ENCODE measurements at regions not wholly inside any gene's neighbourhood (a gene's known extent, or its start where the extent isn't known, plus 50 kb on each side); places are given as distances from the start of the nearest gene placed in this dataset.

- no peak for TF ChIP-seq TAF1 (IDR thresholded peaks at IDR 0.05; ENCODE audit: borderline replicate concordance, insufficient read depth, low read length)
- TF ChIP-seq POLR2AphosphoS5 (IDR thresholded peaks at IDR 0.05; ENCODE audit: low read depth, low read length), result no peak
Measured at GRCh38 chr13:44223770-44224444, 149.7 kb upstream of the SERP2 start.

GRCh38 chr13:44224450-44225149 is 149.0 kb upstream of the SERP2 start:
- TF ChIP-seq, protein P1, sequence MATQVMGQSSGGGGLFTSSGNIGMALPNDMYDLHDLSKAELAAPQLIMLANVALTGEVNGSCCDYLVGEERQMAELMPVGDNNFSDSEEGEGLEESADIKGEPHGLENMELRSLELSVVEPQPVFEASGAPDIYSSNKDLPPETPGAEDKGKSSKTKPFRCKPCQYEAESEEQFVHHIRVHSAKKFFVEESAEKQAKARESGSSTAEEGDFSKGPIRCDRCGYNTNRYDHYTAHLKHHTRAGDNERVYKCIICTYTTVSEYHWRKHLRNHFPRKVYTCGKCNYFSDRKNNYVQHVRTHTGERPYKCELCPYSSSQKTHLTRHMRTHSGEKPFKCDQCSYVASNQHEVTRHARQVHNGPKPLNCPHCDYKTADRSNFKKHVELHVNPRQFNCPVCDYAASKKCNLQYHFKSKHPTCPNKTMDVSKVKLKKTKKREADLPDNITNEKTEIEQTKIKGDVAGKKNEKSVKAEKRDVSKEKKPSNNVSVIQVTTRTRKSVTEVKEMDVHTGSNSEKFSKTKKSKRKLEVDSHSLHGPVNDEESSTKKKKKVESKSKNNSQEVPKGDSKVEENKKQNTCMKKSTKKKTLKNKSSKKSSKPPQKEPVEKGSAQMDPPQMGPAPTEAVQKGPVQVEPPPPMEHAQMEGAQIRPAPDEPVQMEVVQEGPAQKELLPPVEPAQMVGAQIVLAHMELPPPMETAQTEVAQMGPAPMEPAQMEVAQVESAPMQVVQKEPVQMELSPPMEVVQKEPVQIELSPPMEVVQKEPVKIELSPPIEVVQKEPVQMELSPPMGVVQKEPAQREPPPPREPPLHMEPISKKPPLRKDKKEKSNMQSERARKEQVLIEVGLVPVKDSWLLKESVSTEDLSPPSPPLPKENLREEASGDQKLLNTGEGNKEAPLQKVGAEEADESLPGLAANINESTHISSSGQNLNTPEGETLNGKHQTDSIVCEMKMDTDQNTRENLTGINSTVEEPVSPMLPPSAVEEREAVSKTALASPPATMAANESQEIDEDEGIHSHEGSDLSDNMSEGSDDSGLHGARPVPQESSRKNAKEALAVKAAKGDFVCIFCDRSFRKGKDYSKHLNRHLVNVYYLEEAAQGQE (IDR thresholded peaks at IDR 0.05; ENCODE audit: insufficient read depth in 1 of 2, low read depth in 2 of 2, low read length in 2 of 2), result no peak
- TF ChIP-seq FOXP2 (optimal IDR thresholded peaks at IDR 0.05; ENCODE audit: borderline replicate concordance, extremely low read depth, extremely low read length, insufficient read depth), result no peak
- TF ChIP-seq SIN3A (IDR thresholded peaks at IDR 0.05; ENCODE audit: borderline replicate concordance, insufficient read depth, low read length), result no peak
- no peak for TF ChIP-seq POLR2AphosphoS5 (IDR thresholded peaks at IDR 0.05; ENCODE audit: low read depth, low read length)
- no peak for TF ChIP-seq TAF1 (IDR thresholded peaks at IDR 0.05; ENCODE audit: borderline replicate concordance, insufficient read depth, low read length)

GRCh38 chr13:44229371-44230030 is 144.1 kb upstream of the SERP2 start:
- no peak for TF ChIP-seq POLR2AphosphoS5 (IDR thresholded peaks at IDR 0.05; ENCODE audit: low read depth, low read length)
- TF ChIP-seq SIN3A (IDR thresholded peaks at IDR 0.05; ENCODE audit: borderline replicate concordance, insufficient read depth, low read length), result no peak
- no peak for TF ChIP-seq TAF1 (IDR thresholded peaks at IDR 0.05; ENCODE audit: borderline replicate concordance, insufficient read depth, low read length)
- TF ChIP-seq, protein P1 (IDR thresholded peaks at IDR 0.05; ENCODE audit: insufficient read depth in 1 of 2, low read depth in 2 of 2, low read length in 2 of 2), result no peak
- no peak for TF ChIP-seq FOXP2 (optimal IDR thresholded peaks at IDR 0.05; ENCODE audit: borderline replicate concordance, extremely low read depth, extremely low read length, insufficient read depth)

- TF ChIP-seq POLR2AphosphoS5 (IDR thresholded peaks at IDR 0.05; ENCODE audit: low read depth, low read length), result no peak
- TF ChIP-seq SIN3A (IDR thresholded peaks at IDR 0.05; ENCODE audit: borderline replicate concordance, insufficient read depth, low read length), result no peak
- no peak for TF ChIP-seq TAF1 (IDR thresholded peaks at IDR 0.05; ENCODE audit: borderline replicate concordance, insufficient read depth, low read length)
- TF ChIP-seq, protein P1 (IDR thresholded peaks at IDR 0.05; ENCODE audit: insufficient read depth in 1 of 2, low read depth in 2 of 2, low read length in 2 of 2), result no peak
- TF ChIP-seq FOXP2 (optimal IDR thresholded peaks at IDR 0.05; ENCODE audit: borderline replicate concordance, extremely low read depth, extremely low read length, insufficient read depth), result no peak
Measured at GRCh38 chr13:44230071-44230470, 143.6 kb upstream of the SERP2 start.

DNA sequence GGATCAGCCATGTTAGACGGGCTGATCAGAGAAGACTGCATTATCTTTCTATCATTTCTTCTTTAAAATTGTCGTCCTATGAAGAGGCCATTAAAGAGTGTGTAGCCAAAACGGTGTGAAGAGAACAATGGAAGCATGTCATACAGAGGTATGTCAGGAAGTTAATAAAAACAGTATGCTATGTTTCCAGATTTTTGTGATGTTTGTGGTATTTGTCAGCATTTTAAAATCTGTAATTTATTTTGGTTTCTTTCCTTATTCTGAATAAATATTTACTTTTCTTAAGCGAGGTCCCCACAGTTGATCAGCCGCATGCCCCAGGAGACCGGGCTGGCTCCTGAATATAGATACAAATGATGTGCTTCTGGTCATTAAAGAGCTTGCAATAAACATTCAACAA is 142.9 kb upstream of the SERP2 start:
- TF ChIP-seq TAF1 (IDR thresholded peaks at IDR 0.05; ENCODE audit: borderline replicate concordance, insufficient read depth, low read length) (no peak), POLR2AphosphoS5 (IDR thresholded peaks at IDR 0.05; ENCODE audit: low read depth, low read length) (no peak), SIN3A (IDR thresholded peaks at IDR 0.05; ENCODE audit: borderline replicate concordance, insufficient read depth, low read length) (no peak), FOXP2 (optimal IDR thresholded peaks at IDR 0.05; ENCODE audit: borderline replicate concordance, extremely low read depth, extremely low read length, insufficient read depth) (no peak)
- TF ChIP-seq, protein P1 (IDR thresholded peaks at IDR 0.05; ENCODE audit: insufficient read depth in 1 of 2, low read depth in 2 of 2, low read length in 2 of 2), result no peak

All from PFSK-1 (cell line).